ENCODE measurements at regions not wholly inside any gene's neighbourhood (a gene's known extent, or its start where the extent isn't known, plus 50 kb on each side); places are given as distances from the start of the nearest gene placed in this dataset.

- no peak for DNase-seq (ENCODE audit: low spot score)
These were observed 302.9 kb downstream of the TLE3 start for GRCh38 chr15:69794645-69795469.

DNA sequence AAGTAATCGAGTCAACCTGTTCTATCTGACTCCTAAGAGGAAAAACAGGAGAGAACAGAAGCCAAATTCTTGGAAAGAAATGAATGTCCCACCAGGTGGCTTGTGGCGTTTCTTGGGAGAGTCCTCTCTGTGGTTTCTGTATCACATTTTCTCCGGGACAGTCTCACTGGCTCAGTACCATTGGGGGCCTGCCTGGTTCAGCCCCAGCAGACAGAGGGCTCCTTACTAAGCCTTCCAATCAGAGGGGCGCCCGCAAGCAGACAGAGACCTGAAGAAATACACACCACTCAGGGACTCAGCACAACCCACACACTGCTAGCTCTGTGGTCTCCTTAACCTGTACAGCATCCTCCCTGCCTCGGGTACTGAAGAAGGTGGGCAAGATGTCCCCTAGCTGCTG lies 302.1 kb downstream of the TLE3 start:
- no peak for DNase-seq (ENCODE audit: low spot score)

DNA sequence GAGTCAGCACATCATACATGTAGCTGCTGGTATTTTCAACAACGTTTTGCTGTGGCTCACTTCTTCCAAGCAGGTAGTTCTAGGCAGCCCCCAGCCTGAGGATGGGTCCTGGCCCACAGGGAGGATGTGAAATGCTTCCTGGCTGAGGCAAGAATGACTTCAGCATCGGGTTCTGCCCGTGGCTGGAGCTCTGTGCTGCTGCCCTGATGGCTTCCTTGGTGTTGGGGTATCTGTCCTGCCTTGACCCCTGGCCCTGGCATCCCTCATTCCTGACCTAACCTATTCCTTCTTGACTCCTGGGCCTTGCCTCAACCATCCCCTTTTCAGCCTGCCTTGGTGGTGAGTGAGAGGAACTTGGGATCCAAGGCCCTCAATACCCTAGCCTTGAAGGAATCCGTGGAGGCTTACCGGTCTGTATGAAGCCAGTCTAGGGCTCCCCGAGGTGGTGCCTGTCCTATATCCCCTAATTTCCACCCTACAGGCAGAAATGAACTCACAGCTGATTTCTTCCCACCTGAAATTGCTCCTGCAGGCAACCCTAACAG lies 300.6 kb downstream of the TLE3 start:
- DNase-seq (ENCODE audit: low spot score) = no peak

DNA sequence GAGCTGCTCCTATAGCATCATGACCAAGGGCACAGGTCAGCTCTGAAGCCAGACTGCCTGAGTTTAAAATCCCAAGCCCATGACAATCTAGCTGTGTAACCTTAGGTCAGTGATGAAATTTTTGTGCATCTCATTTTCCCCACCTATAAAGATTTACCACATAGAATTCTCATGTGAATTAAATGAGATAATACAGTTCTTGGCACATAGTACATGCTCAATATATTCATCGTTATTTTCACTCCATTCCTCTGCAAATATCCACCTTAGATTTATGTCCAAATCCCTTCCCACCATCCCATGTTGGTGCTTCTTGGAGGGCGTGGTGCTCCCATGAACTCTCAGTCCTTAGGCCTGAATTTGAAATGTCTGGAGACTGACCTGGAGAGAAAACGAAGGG lies 300.1 kb downstream of the TLE3 start:
- no peak for DNase-seq (ENCODE audit: low spot score)

DNA sequence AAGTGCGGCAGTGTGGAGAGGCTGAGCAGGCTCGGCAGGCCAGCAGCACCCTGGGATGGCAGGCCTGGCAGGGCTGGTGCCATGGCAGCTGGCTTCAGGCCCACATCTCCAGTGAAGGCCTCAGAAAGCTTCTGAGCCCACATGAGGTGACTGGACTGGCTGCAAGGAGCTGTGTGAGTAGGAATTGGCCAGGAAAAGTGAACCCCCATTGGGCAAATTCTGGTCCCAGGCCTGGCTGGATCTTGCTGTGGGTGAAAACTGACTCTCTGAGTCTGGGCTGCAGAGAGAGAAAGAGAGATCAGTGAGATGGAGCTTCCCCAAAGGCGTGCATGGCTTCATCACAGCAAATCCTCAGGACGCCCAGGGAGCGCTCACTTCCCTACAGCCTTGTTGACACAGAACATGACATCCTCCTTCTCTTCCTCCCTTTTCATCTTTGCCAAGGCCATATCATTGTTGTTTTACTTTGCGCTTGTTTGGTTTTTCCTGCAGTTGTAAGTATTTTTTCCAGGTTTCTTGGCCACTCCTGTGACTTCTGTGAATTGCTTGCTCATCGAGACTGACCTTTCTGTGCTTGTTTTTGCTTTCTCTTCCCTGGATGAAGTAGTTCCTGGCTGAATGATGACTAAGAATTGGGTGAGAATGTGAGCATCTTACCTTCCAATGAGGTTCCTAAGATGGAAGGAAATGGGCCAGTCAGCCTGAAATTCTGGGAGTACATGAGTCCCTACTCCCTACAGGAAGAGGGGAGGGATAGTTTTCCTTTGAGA lies 299.1 kb downstream of the TLE3 start:
- no peak for DNase-seq (ENCODE audit: low spot score)

DNA sequence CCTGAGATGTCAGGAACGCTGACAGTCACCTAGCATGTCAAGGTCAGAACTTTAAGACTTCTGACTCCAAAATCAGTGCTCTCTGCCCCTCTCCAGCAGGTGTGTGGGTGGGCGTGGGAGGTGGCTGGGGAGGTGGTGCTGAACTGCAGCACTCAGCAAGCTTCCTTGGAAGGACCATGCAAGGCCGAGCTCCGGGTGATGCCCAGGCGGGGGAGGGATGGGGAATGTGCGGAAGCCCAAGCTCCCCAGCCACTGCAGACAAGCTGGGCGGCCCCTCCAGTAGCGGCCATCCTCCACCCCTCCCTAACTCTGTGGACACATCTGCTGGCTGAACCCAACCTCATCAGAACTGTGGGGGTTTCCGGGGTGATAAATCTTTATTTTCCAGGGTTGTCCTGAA lies 296.6 kb downstream of the TLE3 start:
- no peak for DNase-seq (ENCODE audit: low spot score)

DNA sequence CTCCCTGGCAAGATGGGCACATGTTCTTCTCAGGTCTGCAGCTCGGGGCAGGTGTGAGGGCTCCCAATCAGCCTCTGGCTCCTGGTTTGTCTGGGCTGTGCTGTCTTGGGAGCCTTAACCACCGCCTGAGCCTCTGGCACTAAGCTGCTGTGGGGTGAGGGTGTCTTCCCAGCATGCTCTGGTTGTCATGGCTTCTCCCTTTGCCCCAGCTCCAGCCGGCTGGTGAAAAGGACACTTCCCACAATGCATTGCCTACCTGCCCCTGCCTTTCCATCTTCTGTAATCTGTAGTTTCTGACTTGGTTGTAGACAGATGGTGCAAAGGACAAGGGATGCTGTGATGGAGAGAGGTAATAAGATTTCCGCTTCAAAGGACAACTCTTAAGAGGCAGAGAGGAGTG lies 295.3 kb downstream of the TLE3 start:
- no peak for DNase-seq (ENCODE audit: low spot score)

DNA sequence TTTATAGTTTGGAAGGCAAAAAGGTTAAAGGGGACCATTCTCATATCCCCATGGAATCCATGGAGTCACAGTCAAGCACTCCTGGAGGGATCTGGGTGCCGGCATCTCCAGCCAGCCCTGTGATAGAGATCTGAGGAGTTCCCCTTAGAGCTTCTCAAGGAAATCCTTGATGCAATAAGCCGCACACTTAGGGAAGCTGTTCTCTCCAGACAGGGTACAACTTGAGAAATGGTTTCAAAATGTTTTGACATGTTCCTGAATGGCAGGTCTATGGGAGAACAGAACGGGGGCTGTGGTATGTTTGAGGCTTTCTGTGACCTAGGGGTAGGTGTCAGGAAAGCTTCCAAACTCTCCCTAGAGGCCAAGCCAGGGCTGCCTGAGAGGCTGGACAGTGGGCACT lies 292.9 kb downstream of the TLE3 start:
- no peak for DNase-seq (ENCODE audit: low spot score)

DNA sequence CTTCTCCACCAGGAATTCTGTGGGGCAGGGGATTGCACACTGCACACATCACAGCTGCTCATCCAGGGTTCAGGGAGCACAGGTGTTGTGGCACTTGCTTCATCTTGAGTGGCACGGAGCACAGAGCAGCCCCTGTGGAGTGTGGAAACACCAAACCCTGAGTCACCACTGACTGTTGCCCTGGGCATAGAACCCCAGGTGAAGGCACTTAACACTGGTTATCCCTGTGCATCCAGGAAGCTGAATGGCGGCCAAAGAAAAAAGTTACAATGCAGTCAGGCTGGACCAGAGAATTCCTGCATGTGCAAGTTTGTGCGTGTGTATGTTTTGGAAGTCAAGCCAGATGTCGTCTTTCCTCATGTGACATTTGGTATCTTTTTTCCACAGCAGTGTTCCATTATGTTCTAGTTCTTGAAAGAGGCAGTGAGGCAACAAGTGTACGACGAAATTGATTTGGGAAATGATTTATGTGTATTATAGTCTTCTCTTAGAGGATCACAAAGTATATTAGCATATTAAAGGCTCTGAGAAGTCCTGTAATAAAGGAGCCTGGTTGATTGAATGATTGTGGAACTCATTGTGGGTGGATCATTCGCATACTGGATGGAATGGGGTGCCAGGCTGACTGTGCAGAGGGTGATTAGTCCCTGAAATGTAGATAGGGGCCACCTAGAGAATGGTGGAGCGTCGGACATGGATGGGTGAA lies 292.3 kb downstream of the TLE3 start:
- no peak for DNase-seq (ENCODE audit: low spot score)

DNA sequence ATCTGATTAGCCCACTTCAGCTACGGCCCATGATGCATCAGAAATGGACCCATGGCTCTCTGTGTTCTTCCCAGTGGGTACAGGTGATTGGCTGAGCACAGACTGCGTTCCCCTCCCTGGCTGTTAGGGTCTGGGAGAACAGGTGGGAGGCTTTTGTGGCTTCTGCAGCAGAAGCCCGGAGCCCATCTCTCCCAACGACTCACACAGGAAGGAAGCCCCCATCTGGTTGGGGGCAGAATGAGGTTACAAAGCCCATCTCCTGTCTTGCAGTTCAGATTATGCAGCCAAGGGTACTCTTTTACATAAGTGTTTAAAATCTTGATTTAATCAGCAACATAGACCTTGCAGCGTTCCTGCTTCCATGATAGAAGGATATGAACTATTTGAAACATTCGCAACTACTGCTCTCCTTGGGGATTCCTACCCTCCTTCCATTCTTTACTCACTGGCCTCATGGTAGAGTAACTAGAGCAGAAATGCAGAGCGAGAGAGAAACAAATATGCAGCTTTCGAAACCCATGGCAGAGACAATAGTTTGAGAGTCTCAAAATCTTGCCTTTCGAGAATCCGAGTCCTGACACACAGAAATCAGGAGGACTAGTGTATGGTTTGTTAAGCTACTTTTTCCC lies 291.3 kb downstream of the TLE3 start:
- peak; percentile 10 for DNase-seq (ENCODE audit: low spot score)

GRCh38 chr15:69807721-69808120 lies 290.0 kb downstream of the TLE3 start:
- DNase-seq (ENCODE audit: low spot score) = no peak

DNA sequence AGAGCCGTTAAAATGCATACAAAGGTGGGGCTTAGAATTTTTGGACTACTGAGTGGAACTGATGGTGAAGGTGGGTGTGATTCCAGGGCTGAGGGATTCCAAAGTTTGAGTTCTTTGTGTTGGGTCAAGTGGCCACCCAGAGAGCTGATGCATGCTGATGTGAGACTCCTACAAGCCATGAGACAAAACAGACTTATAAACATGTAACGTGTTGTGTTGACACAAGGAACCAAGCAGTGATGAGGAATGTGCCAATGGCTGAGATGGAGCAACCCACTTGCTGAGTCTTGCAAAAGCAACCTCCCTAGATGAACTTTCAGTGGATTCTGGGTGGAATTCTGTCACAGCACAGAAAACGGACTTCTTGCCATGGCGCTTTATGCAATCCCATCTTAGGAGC lies 289.0 kb downstream of the TLE3 start:
- DNase-seq (ENCODE audit: low spot score) = no peak

GRCh38 chr15:69809421-69809820 lies 288.3 kb downstream of the TLE3 start:
- DNase-seq (ENCODE audit: low spot score) = no peak

DNA sequence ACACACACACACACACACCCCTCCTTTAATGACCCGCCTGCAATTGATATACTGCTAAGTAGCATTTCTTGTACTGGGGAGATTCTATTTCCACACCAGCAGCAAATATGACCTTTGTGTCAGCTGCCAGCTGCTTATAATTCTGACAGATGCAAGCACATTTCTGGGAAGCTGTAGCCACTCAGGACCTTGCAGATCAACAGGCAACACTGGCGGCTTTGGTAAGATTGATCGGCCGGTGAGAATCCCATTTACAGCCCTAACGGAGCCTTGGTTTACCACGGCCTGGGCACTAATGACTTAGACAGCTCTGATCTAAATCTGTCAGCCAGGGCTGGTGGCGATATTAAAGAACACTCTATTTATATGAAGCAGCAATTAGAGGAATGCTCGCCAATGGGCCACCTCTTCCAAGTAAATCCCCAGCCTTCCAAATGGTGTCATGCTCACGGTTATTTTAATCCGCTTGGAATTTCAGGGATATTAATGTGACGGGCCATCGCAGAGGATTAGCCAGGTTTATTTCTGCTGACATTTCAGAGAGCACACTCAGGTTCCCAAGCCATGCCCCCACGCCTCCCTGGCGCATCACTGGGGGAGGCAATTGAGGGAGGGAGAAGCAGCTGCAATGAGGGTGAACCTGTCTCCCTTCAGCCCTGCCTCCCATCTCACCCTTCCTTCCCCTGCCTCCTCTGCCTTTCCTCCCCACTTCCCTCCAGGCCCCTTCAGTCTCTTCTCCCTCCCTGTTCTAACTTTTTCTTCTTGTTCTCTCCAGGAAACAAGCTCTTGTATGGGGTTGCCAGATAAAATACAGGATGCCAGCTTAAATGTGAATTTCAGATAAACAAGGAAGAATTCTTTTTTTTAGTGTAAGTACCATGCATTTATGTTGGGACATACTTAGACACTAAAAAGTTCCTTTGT lies 287.0 kb downstream of the TLE3 start:
- DNase-seq (ENCODE audit: low spot score) = no peak

- no peak for DNase-seq (ENCODE audit: low spot score)
These were observed 284.9 kb downstream of the TLE3 start for GRCh38 chr15:69812861-69813261.

DNA sequence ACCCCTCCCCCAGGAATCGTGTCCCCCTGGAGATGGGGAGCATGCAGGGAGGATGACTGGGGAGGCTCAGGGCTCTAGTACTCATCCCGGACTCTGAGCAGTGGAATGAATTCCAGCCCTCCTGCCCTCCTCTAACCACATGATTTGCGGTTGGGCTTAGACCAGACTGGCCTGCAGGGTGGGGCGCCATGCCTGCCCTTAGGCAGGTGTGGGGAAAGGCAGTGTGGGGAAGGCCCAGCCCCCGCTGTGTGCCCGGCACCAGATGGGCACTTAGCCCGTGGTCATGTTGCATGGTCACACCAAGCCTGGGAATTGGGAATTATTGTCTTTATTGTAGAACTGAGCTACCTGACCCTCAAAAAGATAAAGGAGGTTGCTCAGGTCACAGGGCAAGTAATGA lies 283.8 kb downstream of the TLE3 start:
- no peak for DNase-seq (ENCODE audit: low spot score)

DNA sequence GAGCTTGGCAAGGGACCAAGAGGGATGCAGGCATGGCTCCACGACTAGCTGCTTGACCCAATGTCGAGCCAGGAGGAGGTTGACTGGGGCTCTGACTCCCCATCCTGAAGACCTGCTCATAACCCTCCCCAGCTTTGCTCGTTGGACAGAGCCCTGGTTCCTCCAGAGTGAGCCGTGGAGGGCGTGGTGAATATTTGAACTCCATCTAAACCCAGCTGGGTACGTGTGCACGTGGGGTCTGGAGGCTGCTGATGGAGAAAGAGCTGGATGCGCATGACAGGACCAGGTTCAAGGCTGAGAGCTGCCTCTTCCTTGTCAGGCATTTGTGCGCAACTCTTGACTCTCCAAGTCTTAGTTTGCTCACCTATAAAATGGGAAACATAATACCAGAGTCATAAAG lies 282.8 kb downstream of the TLE3 start:
- DNase-seq (ENCODE audit: low spot score) = no peak

DNA sequence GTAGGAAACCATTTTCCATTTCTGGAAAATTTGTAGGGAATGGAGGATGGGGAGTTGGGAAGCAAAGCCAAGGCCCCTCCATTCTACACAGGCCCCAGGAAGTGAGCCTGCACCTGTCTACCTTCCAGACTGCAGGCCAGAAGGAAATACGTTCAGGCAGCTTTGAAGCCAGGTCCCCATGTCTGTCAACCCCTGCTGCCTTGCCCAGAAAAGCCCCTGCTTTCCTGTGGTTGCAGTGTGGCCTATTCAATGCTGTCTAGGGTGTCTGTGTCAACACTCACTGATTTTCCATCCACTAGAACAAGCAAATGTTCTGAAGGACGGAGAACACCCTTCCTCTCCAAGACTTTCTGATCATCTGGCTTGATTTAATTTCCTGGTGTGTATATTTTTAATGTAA lies 281.9 kb downstream of the TLE3 start:
- DNase-seq (ENCODE audit: low spot score) = no peak

- no peak for DNase-seq (ENCODE audit: low spot score)
These were observed 281.2 kb downstream of the TLE3 start for GRCh38 chr15:69816522-69816921.

GRCh38 chr15:69818529-69818928 lies 279.2 kb downstream of the TLE3 start:
- no peak for DNase-seq (ENCODE audit: low spot score)

GRCh38 chr15:69819371-69819770 lies 278.3 kb downstream of the TLE3 start:
- DNase-seq (ENCODE audit: low spot score) = no peak
